ENCODE measurements at regions not wholly inside any gene's neighbourhood (a gene's known extent, or its start where the extent isn't known, plus 50 kb on each side); places are given as distances from the start of the nearest gene placed in this dataset.
"Not testable (repeated sequence)": the region's sequence is repeated elsewhere in the genome, so short reads cannot be mapped to it uniquely, and the experiment has no call there.

DNA sequence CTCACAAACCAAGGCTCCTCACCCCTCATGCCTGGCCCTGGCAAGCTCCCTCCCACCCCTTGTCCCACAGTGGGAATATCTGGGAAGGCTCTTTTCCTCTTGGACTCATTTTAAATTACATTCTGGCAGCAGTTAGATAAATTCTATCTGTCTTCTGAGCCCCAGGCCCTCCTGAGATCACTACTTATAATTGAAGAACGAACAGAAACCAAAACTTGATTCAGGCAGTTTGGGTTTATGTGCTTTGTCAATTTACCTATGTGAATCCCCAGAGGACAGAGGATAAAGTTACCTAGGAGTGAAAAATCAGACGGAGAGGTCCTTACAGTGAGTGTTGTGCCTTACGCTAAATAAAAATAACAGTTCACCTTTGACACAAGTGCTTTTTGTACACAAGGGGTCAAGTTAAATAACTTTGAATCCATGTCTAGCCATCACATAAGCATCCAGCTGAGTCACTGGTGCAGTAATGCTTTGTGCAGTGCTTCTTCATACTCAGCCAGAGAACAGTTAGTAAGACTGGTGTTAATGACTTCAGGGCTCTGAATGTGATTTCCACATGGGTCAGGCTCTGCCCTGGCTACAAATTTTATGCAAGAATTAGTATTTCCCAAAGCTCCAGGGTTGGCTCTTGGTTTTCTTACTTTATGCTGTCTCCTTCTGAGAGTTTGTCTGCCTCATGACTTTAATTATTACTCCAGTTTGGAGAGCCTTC, 329.3 kb downstream of the INSIG2 start:
- no peak for DNase-seq

DNA sequence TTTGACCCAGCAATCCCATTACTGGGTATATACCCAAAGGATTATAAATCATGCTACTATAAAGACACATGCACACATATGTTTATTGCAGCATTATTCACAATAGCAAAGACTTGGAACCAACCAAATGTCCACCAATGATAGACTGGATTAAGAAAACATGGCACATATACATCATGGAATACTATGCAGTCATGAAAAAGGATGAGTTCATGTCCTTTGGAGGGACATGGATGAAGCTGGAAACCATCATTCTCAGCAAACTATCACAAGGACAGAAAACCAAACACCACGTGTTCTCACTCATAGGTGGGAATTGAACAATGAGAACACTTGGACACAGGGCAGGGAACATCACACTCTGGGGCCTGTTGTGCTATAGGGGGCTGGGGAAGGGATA, 326.9 kb downstream of the INSIG2 start:
- not testable (repeated sequence) for DNase-seq

More for the DNA sequence above, 329.3 kb downstream of the INSIG2 start:
- no peak for TF ChIP-seq POLR2A (IDR thresholded peaks at IDR 0.05; ENCODE audit: low read length)
- no peak for TF ChIP-seq GATA1 (IDR thresholded peaks at IDR 0.05; ENCODE audit: low read depth, low read length)

- TF ChIP-seq POLR2A (IDR thresholded peaks at IDR 0.05; ENCODE audit: low read length) (no peak), GATA1 (IDR thresholded peaks at IDR 0.05; ENCODE audit: low read depth, low read length) (no peak)
Measured at GRCh38 chr2:118403658-118404451, 315.6 kb downstream of the INSIG2 start.

GRCh38 chr2:118388771-118389170, 300.5 kb downstream of the INSIG2 start:
- TF ChIP-seq POLR2A (IDR thresholded peaks at IDR 0.05; ENCODE audit: low read length) (no peak), GATA1 (IDR thresholded peaks at IDR 0.05; ENCODE audit: low read depth, low read length) (no peak)
- DNase-seq, result no peak

More at GRCh38 chr2:118403658-118404451, 315.6 kb downstream of the INSIG2 start:
- DNase-seq, result no peak

GRCh38 chr2:118387509-118387908, 299.2 kb downstream of the INSIG2 start:
- DNase-seq, result no peak
- TF ChIP-seq POLR2A (IDR thresholded peaks at IDR 0.05; ENCODE audit: low read length) (no peak), GATA1 (IDR thresholded peaks at IDR 0.05; ENCODE audit: low read depth, low read length) (no peak)

DNA sequence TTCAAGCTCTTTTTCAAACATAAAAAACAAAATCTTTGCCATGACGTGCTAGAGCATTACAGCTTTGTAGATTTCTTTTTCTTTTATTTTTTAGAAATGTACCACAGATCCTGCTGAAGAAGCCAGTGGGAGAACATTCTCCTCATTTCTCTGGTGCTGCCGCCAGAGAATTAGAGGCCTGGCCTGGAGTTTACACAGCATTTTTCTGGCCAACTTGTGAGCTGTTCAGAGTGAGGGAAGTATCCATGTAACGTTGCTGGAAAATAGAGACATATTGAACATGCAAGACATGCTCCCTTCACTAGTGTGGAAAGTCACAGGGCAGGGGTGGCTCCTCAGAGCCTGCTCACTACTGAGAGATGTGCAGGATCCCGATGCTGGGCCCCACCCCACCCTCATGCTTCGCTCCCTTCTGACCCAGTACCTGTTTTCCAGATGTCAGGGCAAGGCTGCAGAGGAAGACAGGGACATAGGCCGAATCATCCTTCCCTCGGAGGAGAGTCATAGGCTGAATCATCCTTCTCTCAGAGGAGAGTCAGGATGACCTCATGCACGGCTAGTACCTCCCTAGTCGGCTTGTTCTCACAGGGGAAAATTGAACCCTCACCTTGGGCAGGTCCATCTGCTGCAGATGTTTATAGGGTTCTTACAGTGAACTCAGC, 298.5 kb downstream of the INSIG2 start:
- no peak for DNase-seq
- TF ChIP-seq GATA1 (IDR thresholded peaks at IDR 0.05; ENCODE audit: low read depth, low read length) (no peak), POLR2A (IDR thresholded peaks at IDR 0.05; ENCODE audit: low read length) (no peak)

- TF ChIP-seq GATA1 (IDR thresholded peaks at IDR 0.05; ENCODE audit: low read depth, low read length) (no peak), POLR2A (IDR thresholded peaks at IDR 0.05; ENCODE audit: low read length) (no peak)
- DNase-seq, result no peak
Measured at GRCh38 chr2:118380915-118381653, 292.8 kb downstream of the INSIG2 start.

GRCh38 chr2:118375907-118376485, 287.7 kb downstream of the INSIG2 start:
- DNase-seq, result no peak
- TF ChIP-seq GATA1 (IDR thresholded peaks at IDR 0.05; ENCODE audit: low read depth, low read length) (no peak), POLR2A (IDR thresholded peaks at IDR 0.05; ENCODE audit: low read length) (no peak)

DNA sequence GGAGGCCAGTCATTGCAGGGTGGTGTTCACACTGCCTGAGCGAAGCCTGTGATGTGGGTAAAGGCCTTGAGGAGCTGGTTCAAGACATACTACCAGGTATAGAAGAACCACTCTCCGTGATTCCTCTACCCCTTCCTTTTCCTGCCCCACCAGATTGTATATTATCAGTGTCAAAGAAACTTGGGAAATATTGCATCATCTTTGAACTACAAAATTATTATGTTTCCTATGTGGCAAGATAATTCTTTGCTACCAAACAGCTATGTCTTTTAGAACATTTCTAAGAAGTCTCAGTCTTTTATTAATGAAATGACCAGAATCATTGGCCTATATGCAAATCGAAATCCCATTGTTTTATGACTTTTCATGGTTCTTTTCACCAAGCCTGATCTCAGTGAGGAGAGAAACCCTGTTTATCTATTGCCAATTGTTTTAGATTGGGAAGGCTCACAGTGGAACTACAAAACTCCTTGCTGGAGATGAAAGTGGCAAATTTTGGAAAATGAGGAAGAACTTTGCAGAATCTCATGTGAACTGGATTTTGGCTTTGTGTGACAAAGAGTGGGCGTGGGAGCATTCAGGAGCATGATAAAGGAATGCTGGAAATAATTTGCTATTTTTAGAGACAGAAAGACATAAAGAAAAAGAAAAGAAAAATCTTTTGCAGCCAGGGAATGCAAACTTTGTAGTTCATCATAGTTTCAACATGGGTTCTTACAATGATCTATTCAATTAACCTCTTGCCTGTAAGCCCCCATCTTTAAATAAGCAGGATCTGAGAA, 286.9 kb downstream of the INSIG2 start:
- TF ChIP-seq GATA1 (IDR thresholded peaks at IDR 0.05; ENCODE audit: low read depth, low read length) (no peak), POLR2A (IDR thresholded peaks at IDR 0.05; ENCODE audit: low read length) (no peak)
- no peak for DNase-seq

DNA sequence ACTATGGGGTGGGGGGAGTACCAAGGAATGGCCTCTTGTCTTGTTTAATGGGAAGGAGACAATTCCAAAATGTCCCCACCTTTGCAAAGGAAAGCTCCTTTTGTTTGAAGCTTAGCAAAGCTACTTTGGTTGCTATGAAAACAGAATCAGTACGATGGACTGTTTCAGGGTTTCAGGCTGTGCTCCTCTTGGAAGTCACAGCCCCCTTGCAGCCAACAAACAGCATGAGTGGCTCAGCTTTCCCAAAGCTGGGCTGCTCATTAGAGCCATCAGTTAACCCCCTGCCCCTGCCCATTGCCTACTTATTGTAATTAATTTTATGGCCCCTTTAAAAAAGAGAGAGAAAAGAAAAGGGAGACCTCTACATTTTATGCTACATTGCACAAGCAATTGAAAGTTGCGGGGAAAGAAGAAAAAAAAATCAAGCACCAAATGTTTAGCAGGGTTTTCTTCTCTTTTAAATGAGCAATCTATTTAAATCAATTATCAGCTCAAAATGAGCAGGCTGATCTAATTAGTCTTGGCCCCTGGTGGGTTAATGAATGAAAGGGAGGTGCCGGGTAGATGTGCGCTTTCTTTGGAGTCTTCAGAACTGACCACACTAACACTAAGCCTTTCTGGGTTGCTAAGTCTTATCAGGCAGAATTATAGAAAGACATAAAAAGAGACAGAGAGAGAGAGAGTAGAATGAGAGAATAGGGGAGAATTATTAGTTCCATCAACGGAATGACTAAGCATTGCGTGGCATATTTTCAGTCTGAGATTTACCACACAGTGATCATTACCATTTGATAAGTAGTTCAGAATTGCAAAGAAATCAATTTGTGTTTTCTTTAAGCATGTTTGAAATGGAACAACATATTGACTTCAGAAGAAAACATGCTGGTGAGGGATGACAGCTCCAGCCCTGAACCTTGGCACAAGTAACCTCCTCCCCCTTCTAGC, 284.9 kb downstream of the INSIG2 start:
- no peak for DNase-seq
- TF ChIP-seq POLR2A (IDR thresholded peaks at IDR 0.05; ENCODE audit: low read length) (no peak), GATA1 (IDR thresholded peaks at IDR 0.05; ENCODE audit: low read depth, low read length) (no peak)

DNA sequence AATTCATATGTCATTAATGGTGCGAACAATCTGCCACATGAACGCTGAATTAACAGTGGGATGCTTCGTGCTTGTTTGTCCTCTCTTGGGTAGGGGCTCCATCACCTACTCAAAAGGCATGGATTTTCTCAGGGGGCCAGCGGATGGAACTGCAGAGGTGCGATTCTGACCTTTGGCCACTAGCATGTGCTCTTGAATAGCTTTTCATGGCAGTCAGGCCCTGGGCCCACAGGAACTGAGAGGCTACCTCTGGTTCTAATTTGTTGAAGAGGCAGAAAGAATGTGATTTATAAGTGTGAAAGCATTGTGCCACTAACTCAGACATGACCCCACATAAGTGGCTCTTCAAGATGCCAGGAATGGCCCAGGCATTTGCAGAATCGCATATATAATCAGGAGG, 283.2 kb downstream of the INSIG2 start:
- peak in 1 of 2 experiments; percentile 9 for DNase-seq
- TF ChIP-seq GATA1 (IDR thresholded peaks at IDR 0.05; ENCODE audit: low read depth, low read length), result no peak
- no peak for TF ChIP-seq POLR2A (IDR thresholded peaks at IDR 0.05; ENCODE audit: low read length)

DNA sequence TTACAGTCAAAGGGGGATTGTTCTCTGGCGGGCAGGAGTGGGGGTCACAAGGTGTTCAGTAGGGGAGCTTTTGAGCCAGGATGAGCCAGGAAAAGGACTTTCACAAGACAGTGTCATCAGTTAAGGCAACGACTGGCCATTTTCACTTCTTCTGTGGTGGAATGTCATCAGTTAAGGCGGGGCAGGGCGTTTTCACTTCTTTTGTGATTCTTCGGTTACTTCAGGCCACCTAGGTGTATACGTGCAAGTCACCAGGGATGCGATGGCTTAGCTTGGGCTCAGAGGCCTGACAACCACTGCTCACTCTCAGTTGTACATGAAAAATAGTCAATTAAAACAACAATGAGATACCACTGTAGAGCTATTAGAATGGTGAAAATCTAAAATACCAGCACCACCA, 281.2 kb downstream of the INSIG2 start:
- DNase-seq, result not testable (repeated sequence)
